Panc1 (cell line): ENCODE measurements at regions not wholly inside any gene's neighbourhood (a gene's known extent, or its start where the extent isn't known, plus 50 kb on each side); places are given as distances from the start of the nearest gene placed in this dataset.

Source experiments
- ATAC-seq: fragments of 200-7000 bp; cut with Tn5 transposase; 2 replicates; pipeline ENCODE4 v1.9.1; 2020; ENCODE audit warnings: mild to moderate bottlenecking, moderate library complexity
- BruUV-seq: library from RNA; stranded (reverse); fragments of 400-500 nt; replicated peaks from 2 replicates; lab custom pipeline; 2021; lab: Mats Ljungman, UMichigan
- CTCF ChIA-PET: fragments of 300-600 bp; sonication (Branson Sonifier 250); formaldehyde crosslinking; loops from one replicate; lab custom pipeline; 2022; ENCODE audit warnings: antibody characterized with exemption; lab: Charles Lee
- POLR2A ChIA-PET: fragments of 300-600 bp; sonication (Branson Sonifier 250); formaldehyde crosslinking; loops from one replicate; lab custom pipeline; 2022; ENCODE audit warnings: antibody characterized with exemption; lab: Charles Lee
- DNase-seq: peaks from one replicate; pipeline ENCODE4 v3.0.0-alpha.2; 2010; ENCODE audit warnings: low read depth, low spot score
- H3K27ac ChIP-seq: 2 replicates; pipeline ENCODE4 v1.5.1; 2011; ENCODE audit warnings: mild to moderate bottlenecking, low read length, inconsistent platforms
- H3K27me3 ChIP-seq: fragments of 200-500 bp; sonication (Bioruptor generic); 2 replicates; pipeline ENCODE4 v1.6.0; 2014; ENCODE audit warnings: low read length, inconsistent platforms; ENCODE audit not compliant: control insufficient read depth, insufficient read depth
- H3K36me3 ChIP-seq: fragments of 200-500 bp; sonication (Bioruptor generic); 2 replicates; pipeline ENCODE4 v1.5.1; 2014; ENCODE audit warnings: inconsistent platforms, mild to moderate bottlenecking, low read length, moderate library complexity; ENCODE audit not compliant: control insufficient read depth, insufficient read depth
- H3K4me1 ChIP-seq: 2 replicates; pipeline ENCODE4 v1.5.1; 2011; ENCODE audit warnings: inconsistent platforms, mild to moderate bottlenecking, low read length, moderate library complexity; ENCODE audit not compliant: control insufficient read depth, insufficient read depth
- H3K4me3 ChIP-seq, 2 experiments: 2 replicates each; pipeline ENCODE4 v1.5.1; 2011 to 2012; ENCODE audit warnings: low read depth in 2 of 2, low read length in 2 of 2, mild to moderate bottlenecking in 2 of 2, inconsistent platforms in 1 of 2, moderate library complexity in 1 of 2
- H3K9me3 ChIP-seq: fragments of 200-500 bp; sonication (Bioruptor generic); 2 replicates; pipeline ENCODE4 v1.5.1; 2014; ENCODE audit warnings: low read depth, mild to moderate bottlenecking, inconsistent platforms, low read length, moderate library complexity; ENCODE audit not compliant: control insufficient read depth, insufficient read depth
- POLR2AphosphoS5 ChIP-seq: IDR thresholded peaks from 2 replicates; pipeline ENCODE4 v1.6.1; 2012; ENCODE audit warnings: mild to moderate bottlenecking, low read depth, low read length, moderate library complexity
- SIN3A ChIP-seq: IDR thresholded peaks from 2 replicates; pipeline ENCODE4 v1.6.1; 2012; ENCODE audit warnings: low read depth, mild to moderate bottlenecking, low read length, moderate library complexity, borderline replicate concordance; ENCODE audit not compliant: insufficient read depth
- TCF7L2 ChIP-seq: IDR thresholded peaks from 2 replicates; pipeline ENCODE4 v1.6.1; 2011; ENCODE audit warnings: mild to moderate bottlenecking, low read depth, low read length, inconsistent platforms
- in situ Hi-C: cut with HindIII; loops from 2 replicates; pipeline ENCODE4 v1.10.0; 2016; ENCODE audit warnings: low sequenced_read_pairs, low pct_unique_long_range_greater_than_20kb
- intact Hi-C: fragments of 100-400 bp; cut with micrococcal nuclease; formaldehyde crosslinking; loops from one replicate; pipeline ENCODE4 v1.10.0; 2022; ENCODE audit not compliant: unreplicated experiment
- TF ChIP-seq, protein P1 (sequence below), 2 experiments: IDR thresholded peaks; 2 replicates each; pipeline ENCODE4 v1.6.1; 2011 to 2012; ENCODE audit warnings: low read depth in 2 of 2, control low read depth in 1 of 2, low read length in 1 of 2, mild to moderate bottlenecking in 1 of 2, moderate library complexity in 1 of 2; ENCODE audit not compliant: insufficient read depth in 1 of 2
- TF ChIP-seq, protein P2 (sequence below): fragments of 450-650 bp; IDR thresholded peaks from 2 replicates; pipeline ENCODE4 v1.5.1; 2017; ENCODE audit warnings: mild to moderate bottlenecking

GRCh38 chr12:131572626-131573025 lies 138.3 kb upstream of the SFSWAP start:
- Histone ChIP-seq H3K4me3 (no peak overlapping the region), H3K9me3 (no peaks in the 10 kb centered on the region), H3K27ac (no peak overlapping the region), H3K27me3 (peaks cover 17% of the 10 kb centered on the region), H3K4me1 (no peaks in the 10 kb centered on the region), H3K36me3 (no peaks in the 10 kb centered on the region)
- POLR2A ChIA-PET = no interaction called here
- BruUV-seq = no TSS peak
- in situ Hi-C loops (no loop called here), intact Hi-C loops (no loop called here)
- DNase-seq = no peak
- TF ChIP-seq, protein P1, sequence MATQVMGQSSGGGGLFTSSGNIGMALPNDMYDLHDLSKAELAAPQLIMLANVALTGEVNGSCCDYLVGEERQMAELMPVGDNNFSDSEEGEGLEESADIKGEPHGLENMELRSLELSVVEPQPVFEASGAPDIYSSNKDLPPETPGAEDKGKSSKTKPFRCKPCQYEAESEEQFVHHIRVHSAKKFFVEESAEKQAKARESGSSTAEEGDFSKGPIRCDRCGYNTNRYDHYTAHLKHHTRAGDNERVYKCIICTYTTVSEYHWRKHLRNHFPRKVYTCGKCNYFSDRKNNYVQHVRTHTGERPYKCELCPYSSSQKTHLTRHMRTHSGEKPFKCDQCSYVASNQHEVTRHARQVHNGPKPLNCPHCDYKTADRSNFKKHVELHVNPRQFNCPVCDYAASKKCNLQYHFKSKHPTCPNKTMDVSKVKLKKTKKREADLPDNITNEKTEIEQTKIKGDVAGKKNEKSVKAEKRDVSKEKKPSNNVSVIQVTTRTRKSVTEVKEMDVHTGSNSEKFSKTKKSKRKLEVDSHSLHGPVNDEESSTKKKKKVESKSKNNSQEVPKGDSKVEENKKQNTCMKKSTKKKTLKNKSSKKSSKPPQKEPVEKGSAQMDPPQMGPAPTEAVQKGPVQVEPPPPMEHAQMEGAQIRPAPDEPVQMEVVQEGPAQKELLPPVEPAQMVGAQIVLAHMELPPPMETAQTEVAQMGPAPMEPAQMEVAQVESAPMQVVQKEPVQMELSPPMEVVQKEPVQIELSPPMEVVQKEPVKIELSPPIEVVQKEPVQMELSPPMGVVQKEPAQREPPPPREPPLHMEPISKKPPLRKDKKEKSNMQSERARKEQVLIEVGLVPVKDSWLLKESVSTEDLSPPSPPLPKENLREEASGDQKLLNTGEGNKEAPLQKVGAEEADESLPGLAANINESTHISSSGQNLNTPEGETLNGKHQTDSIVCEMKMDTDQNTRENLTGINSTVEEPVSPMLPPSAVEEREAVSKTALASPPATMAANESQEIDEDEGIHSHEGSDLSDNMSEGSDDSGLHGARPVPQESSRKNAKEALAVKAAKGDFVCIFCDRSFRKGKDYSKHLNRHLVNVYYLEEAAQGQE (IDR thresholded peaks at IDR 0.05; ENCODE audit: insufficient read depth in 1 of 2, low read depth in 2 of 2, low read length in 1 of 2) = no peak
- CTCF ChIA-PET = no interaction called here
- no peak for ATAC-seq

DNA sequence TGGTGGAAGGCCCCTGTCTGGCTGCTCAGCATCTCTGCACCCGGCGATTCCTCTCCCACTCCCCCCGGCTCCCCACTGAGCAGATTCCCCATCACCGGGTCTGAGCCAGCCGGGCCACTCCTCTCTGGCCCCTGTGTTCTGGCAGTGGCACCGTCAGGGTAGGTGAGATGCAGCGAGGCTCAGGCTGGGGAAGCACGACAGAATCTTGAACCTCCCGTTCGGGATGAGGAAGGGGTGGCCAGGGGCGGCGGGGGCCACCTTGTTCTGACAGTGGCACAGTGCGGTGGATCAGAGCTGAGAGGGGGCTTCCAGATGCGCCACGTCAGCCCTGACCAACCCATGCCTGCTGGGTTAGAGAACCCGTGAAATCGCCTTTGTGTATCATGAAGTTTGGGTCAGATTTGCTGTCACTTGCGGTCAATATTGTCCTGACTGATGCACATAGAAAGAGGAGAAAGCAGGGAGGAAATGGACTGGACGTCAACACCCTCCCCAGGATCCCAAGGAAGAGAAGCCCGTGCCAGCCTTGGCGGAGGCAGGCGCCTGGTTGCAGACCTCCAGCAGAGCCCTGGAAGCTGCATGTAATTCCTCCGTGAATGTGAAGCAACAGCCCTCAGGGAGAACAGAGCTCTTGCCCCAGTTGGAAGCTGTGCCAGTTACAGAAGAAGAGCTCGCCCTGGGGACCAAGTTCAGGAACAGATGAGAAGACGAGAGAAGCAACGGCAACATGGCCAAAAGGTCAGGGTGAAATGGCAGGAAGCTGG lies 137.1 kb upstream of the SFSWAP start:
- H3K4me1 ChIP-seq = no peaks in the 10 kb centered on the region
- peaks cover 21% of the 10 kb centered on the region for H3K27me3 ChIP-seq
- no peaks in the 10 kb centered on the region for H3K9me3 ChIP-seq
- in situ Hi-C loops (no loop called here), intact Hi-C loops (no loop called here)
- no peaks in the 10 kb centered on the region for H3K36me3 ChIP-seq
- no peak overlapping the region for H3K27ac ChIP-seq
- TF ChIP-seq TCF7L2 = no peak
- TF ChIP-seq, protein P2, sequence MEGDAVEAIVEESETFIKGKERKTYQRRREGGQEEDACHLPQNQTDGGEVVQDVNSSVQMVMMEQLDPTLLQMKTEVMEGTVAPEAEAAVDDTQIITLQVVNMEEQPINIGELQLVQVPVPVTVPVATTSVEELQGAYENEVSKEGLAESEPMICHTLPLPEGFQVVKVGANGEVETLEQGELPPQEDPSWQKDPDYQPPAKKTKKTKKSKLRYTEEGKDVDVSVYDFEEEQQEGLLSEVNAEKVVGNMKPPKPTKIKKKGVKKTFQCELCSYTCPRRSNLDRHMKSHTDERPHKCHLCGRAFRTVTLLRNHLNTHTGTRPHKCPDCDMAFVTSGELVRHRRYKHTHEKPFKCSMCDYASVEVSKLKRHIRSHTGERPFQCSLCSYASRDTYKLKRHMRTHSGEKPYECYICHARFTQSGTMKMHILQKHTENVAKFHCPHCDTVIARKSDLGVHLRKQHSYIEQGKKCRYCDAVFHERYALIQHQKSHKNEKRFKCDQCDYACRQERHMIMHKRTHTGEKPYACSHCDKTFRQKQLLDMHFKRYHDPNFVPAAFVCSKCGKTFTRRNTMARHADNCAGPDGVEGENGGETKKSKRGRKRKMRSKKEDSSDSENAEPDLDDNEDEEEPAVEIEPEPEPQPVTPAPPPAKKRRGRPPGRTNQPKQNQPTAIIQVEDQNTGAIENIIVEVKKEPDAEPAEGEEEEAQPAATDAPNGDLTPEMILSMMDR = no peak
- TF ChIP-seq, protein P1 (IDR thresholded peaks at IDR 0.05; ENCODE audit: insufficient read depth in 1 of 2, low read depth in 2 of 2, low read length in 1 of 2) = no peak
- no peak for TF ChIP-seq POLR2AphosphoS5
- no peak for TF ChIP-seq SIN3A
- BruUV-seq = no TSS peak
- ATAC-seq (0 out of 2 replicates have a peak, but pooled peaks have one; percentile 17), DNase-seq (no peak)
- ChIA-PET CTCF (no interaction called here), POLR2A (no interaction called here)
- H3K4me3 ChIP-seq = no peak overlapping the region
